ENCODE measurements at regions not wholly inside any gene's neighbourhood (a gene's known extent, or its start where the extent isn't known, plus 50 kb on each side); places are given as distances from the start of the nearest gene placed in this dataset.

- intact Hi-C loops (cut with micrococcal nuclease): no loop called here
- TF ChIP-seq CTCF (IDR thresholded peaks at IDR 0.05): no peak
- peaks cover 18 to 24% of the 10 kb centered on the region in 2 donors for H3K9me3 ChIP-seq (replicated peaks in 1 of 2; ENCODE audit: control insufficient read depth in 1 of 2, insufficient read depth in 1 of 2, low read length in 2 of 2)
- no peaks in the 10 kb centered on the region for H3K4me1 ChIP-seq (ENCODE audit: control insufficient read depth in 1 of 2, insufficient read depth in 2 of 2, low read length in 2 of 2)
- 100% methylated on average over 1 of the region's 5 CpGs for WGBS (ENCODE audit: insufficient coverage)
- Mint-ChIP-seq H3K27me3 (ENCODE audit: low read depth in 3 of 3) (no peaks in the 10 kb centered on the region), H3K27ac (no peak overlapping the region), H3K9me3 (peaks cover 10 to 29% (median 21%) of the 10 kb centered on the region in 7 donors), H3K4me1 (no peaks in the 10 kb centered on the region), H3K4me3 (no peak overlapping the region), H3K36me3 (no peaks in the 10 kb centered on the region)
- H3K27me3 ChIP-seq (ENCODE audit: control insufficient read depth in 2 of 2, insufficient read depth in 2 of 2, low read length in 2 of 2): no peaks in the 10 kb centered on the region
- H3K4me2 ChIP-seq (replicated peaks; ENCODE audit: extremely low read depth, low read length, poor library complexity, severe bottlenecking): no peak overlapping the region
- H4K20me1 ChIP-seq (ENCODE audit: insufficient read depth, low read length): no peaks in the 10 kb centered on the region
- H3K4me3 ChIP-seq (replicated peaks in 1 of 3; ENCODE audit: low read depth in 2 of 3, low read length in 3 of 3): no peak overlapping the region
- DNase-seq: no peak
- no peaks in the 10 kb centered on the region for H3K36me3 ChIP-seq (replicated peaks in 1 of 2; ENCODE audit: control insufficient read depth in 1 of 2, insufficient read depth in 2 of 2, low read length in 2 of 2)
- no peak overlapping the region for H3K9ac ChIP-seq (ENCODE audit: insufficient read depth, low read length, poor library complexity, severe bottlenecking)
- H3K27ac ChIP-seq (ENCODE audit: low read depth in 1 of 2, low read length in 2 of 2): no peak overlapping the region
- no peak overlapping the region for H2AFZ ChIP-seq (ENCODE audit: insufficient read depth, low read depth, low read length, poor library complexity, severe bottlenecking)
- no peaks in the 10 kb centered on the region for H3K79me2 ChIP-seq (ENCODE audit: insufficient read depth, low read length)
These were observed 54.2 kb upstream of the NT5C1B start for GRCh38 chr2:18643326-18644114.

- no peak overlapping the region for H3K4me3 ChIP-seq (replicated peaks in 1 of 3; ENCODE audit: low read depth in 2 of 3, low read length in 3 of 3)
- no peaks in the 10 kb centered on the region for H3K4me1 Mint-ChIP-seq
- no peak overlapping the region for H3K9ac ChIP-seq (ENCODE audit: insufficient read depth, low read length, poor library complexity, severe bottlenecking)
- TF ChIP-seq CTCF (IDR thresholded peaks at IDR 0.05): no peak
- H4K20me1 ChIP-seq (ENCODE audit: insufficient read depth, low read length): no peaks in the 10 kb centered on the region
- no peak overlapping the region for H3K4me3 Mint-ChIP-seq
- H3K4me2 ChIP-seq (replicated peaks; ENCODE audit: extremely low read depth, low read length, poor library complexity, severe bottlenecking): no peak overlapping the region
- no peak overlapping the region for H2AFZ ChIP-seq (ENCODE audit: insufficient read depth, low read depth, low read length, poor library complexity, severe bottlenecking)
- H3K9me3 ChIP-seq (replicated peaks in 1 of 2; ENCODE audit: control insufficient read depth in 1 of 2, insufficient read depth in 1 of 2, low read length in 2 of 2): peaks cover 28% of the 10 kb centered on the region in 2 donors
- H3K79me2 ChIP-seq (ENCODE audit: insufficient read depth, low read length): no peaks in the 10 kb centered on the region
- intact Hi-C loops (cut with micrococcal nuclease): no loop called here
- H3K36me3 ChIP-seq (replicated peaks in 1 of 2; ENCODE audit: control insufficient read depth in 1 of 2, insufficient read depth in 2 of 2, low read length in 2 of 2): no peaks in the 10 kb centered on the region
- DNase-seq: no peak
- peaks cover 16 to 34% (median 27%) of the 10 kb centered on the region in 7 donors for H3K9me3 Mint-ChIP-seq
- H3K27ac Mint-ChIP-seq: no peak overlapping the region
- no peak overlapping the region for H3K27ac ChIP-seq (ENCODE audit: low read depth in 1 of 2, low read length in 2 of 2)
- no peaks in the 10 kb centered on the region for H3K27me3 Mint-ChIP-seq (ENCODE audit: low read depth in 3 of 3)
- no peaks in the 10 kb centered on the region for H3K27me3 ChIP-seq (ENCODE audit: control insufficient read depth in 2 of 2, insufficient read depth in 2 of 2, low read length in 2 of 2)
- H3K4me1 ChIP-seq (ENCODE audit: control insufficient read depth in 1 of 2, insufficient read depth in 2 of 2, low read length in 2 of 2): no peaks in the 10 kb centered on the region
- H3K36me3 Mint-ChIP-seq: no peaks in the 10 kb centered on the region
These were observed 52.5 kb upstream of the NT5C1B start for GRCh38 chr2:18641823-18642222.

All from CD14-positive monocyte (primary cell).